ENCODE measurements at regions not wholly inside any gene's neighbourhood (a gene's known extent, or its start where the extent isn't known, plus 50 kb on each side); places are given as distances from the start of the nearest gene placed in this dataset.

- DNase-seq (ENCODE audit: low spot score) (no peak), ATAC-seq (no peak)
- H3K79me2 ChIP-seq (replicated peaks; ENCODE audit: insufficient read depth), result no peaks in the 10 kb centered on the region
- TF ChIP-seq, protein P1, sequence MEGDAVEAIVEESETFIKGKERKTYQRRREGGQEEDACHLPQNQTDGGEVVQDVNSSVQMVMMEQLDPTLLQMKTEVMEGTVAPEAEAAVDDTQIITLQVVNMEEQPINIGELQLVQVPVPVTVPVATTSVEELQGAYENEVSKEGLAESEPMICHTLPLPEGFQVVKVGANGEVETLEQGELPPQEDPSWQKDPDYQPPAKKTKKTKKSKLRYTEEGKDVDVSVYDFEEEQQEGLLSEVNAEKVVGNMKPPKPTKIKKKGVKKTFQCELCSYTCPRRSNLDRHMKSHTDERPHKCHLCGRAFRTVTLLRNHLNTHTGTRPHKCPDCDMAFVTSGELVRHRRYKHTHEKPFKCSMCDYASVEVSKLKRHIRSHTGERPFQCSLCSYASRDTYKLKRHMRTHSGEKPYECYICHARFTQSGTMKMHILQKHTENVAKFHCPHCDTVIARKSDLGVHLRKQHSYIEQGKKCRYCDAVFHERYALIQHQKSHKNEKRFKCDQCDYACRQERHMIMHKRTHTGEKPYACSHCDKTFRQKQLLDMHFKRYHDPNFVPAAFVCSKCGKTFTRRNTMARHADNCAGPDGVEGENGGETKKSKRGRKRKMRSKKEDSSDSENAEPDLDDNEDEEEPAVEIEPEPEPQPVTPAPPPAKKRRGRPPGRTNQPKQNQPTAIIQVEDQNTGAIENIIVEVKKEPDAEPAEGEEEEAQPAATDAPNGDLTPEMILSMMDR (conservative IDR thresholded peaks at IDR 0.05; ENCODE audit: low read depth in 2 of 2), result no peak
- TF ChIP-seq ZNF331 (CRISPR knock-in tag; IDR thresholded peaks at IDR 0.05; ENCODE audit: low read depth) (no peak), NANOG (IDR thresholded peaks at IDR 0.05; ENCODE audit: borderline replicate concordance) (no peak), CREB1 (CRISPR knock-in tag; IDR thresholded peaks at IDR 0.05; ENCODE audit: low read depth) (no peak), EZH2 (IDR thresholded peaks at IDR 0.05; ENCODE audit: low read depth, unreplicated experiment) (no peak), ZNF114 (CRISPR knock-in tag; IDR thresholded peaks at IDR 0.05) (no peak)
- TF ChIP-seq, protein P2, sequence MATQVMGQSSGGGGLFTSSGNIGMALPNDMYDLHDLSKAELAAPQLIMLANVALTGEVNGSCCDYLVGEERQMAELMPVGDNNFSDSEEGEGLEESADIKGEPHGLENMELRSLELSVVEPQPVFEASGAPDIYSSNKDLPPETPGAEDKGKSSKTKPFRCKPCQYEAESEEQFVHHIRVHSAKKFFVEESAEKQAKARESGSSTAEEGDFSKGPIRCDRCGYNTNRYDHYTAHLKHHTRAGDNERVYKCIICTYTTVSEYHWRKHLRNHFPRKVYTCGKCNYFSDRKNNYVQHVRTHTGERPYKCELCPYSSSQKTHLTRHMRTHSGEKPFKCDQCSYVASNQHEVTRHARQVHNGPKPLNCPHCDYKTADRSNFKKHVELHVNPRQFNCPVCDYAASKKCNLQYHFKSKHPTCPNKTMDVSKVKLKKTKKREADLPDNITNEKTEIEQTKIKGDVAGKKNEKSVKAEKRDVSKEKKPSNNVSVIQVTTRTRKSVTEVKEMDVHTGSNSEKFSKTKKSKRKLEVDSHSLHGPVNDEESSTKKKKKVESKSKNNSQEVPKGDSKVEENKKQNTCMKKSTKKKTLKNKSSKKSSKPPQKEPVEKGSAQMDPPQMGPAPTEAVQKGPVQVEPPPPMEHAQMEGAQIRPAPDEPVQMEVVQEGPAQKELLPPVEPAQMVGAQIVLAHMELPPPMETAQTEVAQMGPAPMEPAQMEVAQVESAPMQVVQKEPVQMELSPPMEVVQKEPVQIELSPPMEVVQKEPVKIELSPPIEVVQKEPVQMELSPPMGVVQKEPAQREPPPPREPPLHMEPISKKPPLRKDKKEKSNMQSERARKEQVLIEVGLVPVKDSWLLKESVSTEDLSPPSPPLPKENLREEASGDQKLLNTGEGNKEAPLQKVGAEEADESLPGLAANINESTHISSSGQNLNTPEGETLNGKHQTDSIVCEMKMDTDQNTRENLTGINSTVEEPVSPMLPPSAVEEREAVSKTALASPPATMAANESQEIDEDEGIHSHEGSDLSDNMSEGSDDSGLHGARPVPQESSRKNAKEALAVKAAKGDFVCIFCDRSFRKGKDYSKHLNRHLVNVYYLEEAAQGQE (IDR thresholded peaks at IDR 0.05; ENCODE audit: unreplicated experiment), result no peak
- TF ChIP-seq, protein P3, sequence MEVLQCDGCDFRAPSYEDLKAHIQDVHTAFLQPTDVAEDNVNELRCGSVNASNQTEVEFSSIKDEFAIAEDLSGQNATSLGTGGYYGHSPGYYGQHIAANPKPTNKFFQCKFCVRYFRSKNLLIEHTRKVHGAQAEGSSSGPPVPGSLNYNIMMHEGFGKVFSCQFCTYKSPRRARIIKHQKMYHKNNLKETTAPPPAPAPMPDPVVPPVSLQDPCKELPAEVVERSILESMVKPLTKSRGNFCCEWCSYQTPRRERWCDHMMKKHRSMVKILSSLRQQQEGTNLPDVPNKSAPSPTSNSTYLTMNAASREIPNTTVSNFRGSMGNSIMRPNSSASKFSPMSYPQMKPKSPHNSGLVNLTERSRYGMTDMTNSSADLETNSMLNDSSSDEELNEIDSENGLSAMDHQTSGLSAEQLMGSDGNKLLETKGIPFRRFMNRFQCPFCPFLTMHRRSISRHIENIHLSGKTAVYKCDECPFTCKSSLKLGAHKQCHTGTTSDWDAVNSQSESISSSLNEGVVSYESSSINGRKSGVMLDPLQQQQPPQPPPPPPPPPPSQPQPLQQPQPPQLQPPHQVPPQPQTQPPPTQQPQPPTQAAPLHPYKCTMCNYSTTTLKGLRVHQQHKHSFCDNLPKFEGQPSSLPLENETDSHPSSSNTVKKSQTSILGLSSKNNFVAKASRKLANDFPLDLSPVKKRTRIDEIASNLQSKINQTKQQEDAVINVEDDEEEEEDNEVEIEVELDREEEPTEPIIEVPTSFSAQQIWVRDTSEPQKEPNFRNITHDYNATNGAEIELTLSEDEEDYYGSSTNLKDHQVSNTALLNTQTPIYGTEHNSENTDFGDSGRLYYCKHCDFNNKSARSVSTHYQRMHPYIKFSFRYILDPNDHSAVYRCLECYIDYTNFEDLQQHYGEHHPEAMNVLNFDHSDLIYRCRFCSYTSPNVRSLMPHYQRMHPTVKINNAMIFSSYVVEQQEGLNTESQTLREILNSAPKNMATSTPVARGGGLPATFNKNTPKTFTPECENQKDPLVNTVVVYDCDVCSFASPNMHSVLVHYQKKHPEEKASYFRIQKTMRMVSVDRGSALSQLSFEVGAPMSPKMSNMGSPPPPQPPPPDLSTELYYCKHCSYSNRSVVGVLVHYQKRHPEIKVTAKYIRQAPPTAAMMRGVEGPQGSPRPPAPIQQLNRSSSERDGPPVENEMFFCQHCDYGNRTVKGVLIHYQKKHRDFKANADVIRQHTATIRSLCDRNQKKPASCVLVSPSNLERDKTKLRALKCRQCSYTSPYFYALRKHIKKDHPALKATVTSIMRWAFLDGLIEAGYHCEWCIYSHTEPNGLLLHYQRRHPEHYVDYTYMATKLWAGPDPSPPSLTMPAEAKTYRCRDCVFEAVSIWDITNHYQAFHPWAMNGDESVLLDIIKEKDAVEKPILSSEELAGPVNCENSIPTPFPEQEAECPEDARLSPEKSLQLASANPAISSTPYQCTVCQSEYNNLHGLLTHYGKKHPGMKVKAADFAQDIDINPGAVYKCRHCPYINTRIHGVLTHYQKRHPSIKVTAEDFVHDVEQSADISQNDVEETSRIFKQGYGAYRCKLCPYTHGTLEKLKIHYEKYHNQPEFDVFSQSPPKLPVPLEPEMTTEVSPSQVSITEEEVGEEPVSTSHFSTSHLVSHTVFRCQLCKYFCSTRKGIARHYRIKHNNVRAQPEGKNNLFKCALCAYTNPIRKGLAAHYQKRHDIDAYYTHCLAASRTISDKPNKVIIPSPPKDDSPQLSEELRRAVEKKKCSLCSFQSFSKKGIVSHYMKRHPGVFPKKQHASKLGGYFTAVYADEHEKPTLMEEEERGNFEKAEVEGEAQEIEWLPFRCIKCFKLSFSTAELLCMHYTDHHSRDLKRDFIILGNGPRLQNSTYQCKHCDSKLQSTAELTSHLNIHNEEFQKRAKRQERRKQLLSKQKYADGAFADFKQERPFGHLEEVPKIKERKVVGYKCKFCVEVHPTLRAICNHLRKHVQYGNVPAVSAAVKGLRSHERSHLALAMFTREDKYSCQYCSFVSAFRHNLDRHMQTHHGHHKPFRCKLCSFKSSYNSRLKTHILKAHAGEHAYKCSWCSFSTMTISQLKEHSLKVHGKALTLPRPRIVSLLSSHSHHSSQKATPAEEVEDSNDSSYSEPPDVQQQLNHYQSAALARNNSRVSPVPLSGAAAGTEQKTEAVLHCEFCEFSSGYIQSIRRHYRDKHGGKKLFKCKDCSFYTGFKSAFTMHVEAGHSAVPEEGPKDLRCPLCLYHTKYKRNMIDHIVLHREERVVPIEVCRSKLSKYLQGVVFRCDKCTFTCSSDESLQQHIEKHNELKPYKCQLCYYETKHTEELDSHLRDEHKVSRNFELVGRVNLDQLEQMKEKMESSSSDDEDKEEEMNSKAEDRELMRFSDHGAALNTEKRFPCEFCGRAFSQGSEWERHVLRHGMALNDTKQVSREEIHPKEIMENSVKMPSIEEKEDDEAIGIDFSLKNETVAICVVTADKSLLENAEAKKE (CRISPR knock-in tag; IDR thresholded peaks at IDR 0.05), result no peak
- TF ChIP-seq, protein P4, sequence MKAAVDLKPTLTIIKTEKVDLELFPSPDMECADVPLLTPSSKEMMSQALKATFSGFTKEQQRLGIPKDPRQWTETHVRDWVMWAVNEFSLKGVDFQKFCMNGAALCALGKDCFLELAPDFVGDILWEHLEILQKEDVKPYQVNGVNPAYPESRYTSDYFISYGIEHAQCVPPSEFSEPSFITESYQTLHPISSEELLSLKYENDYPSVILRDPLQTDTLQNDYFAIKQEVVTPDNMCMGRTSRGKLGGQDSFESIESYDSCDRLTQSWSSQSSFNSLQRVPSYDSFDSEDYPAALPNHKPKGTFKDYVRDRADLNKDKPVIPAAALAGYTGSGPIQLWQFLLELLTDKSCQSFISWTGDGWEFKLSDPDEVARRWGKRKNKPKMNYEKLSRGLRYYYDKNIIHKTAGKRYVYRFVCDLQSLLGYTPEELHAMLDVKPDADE (IDR thresholded peaks at IDR 0.05), result no peak
- no peak overlapping the region for H2AFZ ChIP-seq
- H3K27ac ChIP-seq (ENCODE audit: low read depth), result no peak overlapping the region
- Mint-ChIP-seq H3K4me1 (no peaks in the 10 kb centered on the region), H3K9me3 (peaks cover 6% of the 10 kb centered on the region; the same call in 2 of the 3 replicates), H3K36me3 (ENCODE audit: low read depth) (no peaks in the 10 kb centered on the region), H3K27ac (no peak overlapping the region), H3K4me3 (no peak overlapping the region), H3K27me3 (ENCODE audit: insufficient read depth, low read depth, poor library complexity) (peaks cover 6% of the 10 kb centered on the region)
- no peaks in the 10 kb centered on the region for H3K4me1 ChIP-seq (ENCODE audit: insufficient read depth)
- no peaks in the 10 kb centered on the region for H3K36me3 ChIP-seq (ENCODE audit: insufficient read depth)
- no peaks in the 10 kb centered on the region for H3F3A ChIP-seq (replicated peaks; ENCODE audit: low read depth)
- no peak overlapping the region for H3K4me3 ChIP-seq
- H3K4me2 ChIP-seq, result no peak overlapping the region
- H3K27me3 ChIP-seq (ENCODE audit: insufficient read depth), result no peaks in the 10 kb centered on the region
- no peaks in the 10 kb centered on the region for H4K20me1 ChIP-seq (replicated peaks; ENCODE audit: insufficient read depth)
- H3K9me2 ChIP-seq (ENCODE audit: insufficient read depth), result no peaks in the 10 kb centered on the region
Observed at GRCh38 chr5:72673623-72674022, 142.8 kb upstream of the TNPO1 start.
